Chondrocyte (in vitro differentiated cells): ENCODE measurements at regions not wholly inside any gene's neighbourhood (a gene's known extent, or its start where the extent isn't known, plus 50 kb on each side); places are given as distances from the start of the nearest gene placed in this dataset.

ENCODE experiments used
- DNase-seq: peaks from one replicate; pipeline ENCODE4 v3.0.0; 2021; ENCODE audit warnings: mixed read lengths, low spot score
- H3K27ac Mint-ChIP-seq: one replicate; pipeline ENCODE4 v1.8.0; 2021; ENCODE audit warnings: mild to moderate bottlenecking, moderate library complexity, mixed read lengths; ENCODE audit not compliant: unreplicated experiment
- H3K27me3 Mint-ChIP-seq: 2 replicates; pipeline ENCODE4 v1.8.0; 2021; ENCODE audit warnings: low read depth, mixed read lengths
- H3K36me3 Mint-ChIP-seq: 2 replicates; pipeline ENCODE4 v1.8.0; 2021; ENCODE audit warnings: low read depth, mixed read lengths
- H3K4me1 Mint-ChIP-seq: 2 replicates; pipeline ENCODE4 v1.8.0; 2021; ENCODE audit warnings: low read depth, mild to moderate bottlenecking, mixed read lengths
- H3K4me3 Mint-ChIP-seq: one replicate; pipeline ENCODE4 v1.8.0; 2021; ENCODE audit warnings: mild to moderate bottlenecking, moderate library complexity, mixed read lengths; ENCODE audit not compliant: unreplicated experiment
- H3K9me3 Mint-ChIP-seq: 2 replicates; pipeline ENCODE4 v1.8.0; 2021; ENCODE audit warnings: low read depth, mixed read lengths
- TF ChIP-seq, protein P1 (sequence below): fragments of 200-600 bp; sonication (generic); IDR thresholded peaks from 2 replicates; pipeline ENCODE4 v1.5.0; 2021; ENCODE audit warnings: antibody characterized with exemption, mild to moderate bottlenecking, moderate library complexity

DNA sequence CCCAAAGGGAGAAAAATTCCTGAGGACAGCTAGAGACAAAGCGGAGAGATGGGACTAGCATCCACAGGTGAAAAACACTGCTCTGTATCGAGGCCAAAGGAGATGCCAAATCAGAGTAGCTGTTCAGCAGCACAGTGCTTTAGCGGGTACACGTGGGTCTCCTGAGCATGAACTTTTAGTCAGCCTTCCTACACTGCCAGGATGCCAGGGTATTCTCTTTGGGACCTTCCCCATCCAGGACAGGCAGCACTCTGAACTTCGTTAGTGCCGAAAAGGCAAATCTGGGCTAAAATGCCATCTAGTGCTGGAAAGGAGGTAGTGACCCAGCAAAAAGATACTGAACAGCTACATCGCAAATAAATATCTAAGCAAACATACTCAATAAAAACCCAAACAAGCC, 64.9 kb downstream of the C6orf58 start:
- H3K27me3 Mint-ChIP-seq, result peaks cover 47% of the 10 kb centered on the region
- DNase-seq, result no peak
- H3K36me3 Mint-ChIP-seq, result peaks cover 4% of the 10 kb centered on the region
- TF ChIP-seq, protein P1, sequence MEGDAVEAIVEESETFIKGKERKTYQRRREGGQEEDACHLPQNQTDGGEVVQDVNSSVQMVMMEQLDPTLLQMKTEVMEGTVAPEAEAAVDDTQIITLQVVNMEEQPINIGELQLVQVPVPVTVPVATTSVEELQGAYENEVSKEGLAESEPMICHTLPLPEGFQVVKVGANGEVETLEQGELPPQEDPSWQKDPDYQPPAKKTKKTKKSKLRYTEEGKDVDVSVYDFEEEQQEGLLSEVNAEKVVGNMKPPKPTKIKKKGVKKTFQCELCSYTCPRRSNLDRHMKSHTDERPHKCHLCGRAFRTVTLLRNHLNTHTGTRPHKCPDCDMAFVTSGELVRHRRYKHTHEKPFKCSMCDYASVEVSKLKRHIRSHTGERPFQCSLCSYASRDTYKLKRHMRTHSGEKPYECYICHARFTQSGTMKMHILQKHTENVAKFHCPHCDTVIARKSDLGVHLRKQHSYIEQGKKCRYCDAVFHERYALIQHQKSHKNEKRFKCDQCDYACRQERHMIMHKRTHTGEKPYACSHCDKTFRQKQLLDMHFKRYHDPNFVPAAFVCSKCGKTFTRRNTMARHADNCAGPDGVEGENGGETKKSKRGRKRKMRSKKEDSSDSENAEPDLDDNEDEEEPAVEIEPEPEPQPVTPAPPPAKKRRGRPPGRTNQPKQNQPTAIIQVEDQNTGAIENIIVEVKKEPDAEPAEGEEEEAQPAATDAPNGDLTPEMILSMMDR, result peak; percentile 83
- no peaks in the 10 kb centered on the region for H3K4me1 Mint-ChIP-seq
- H3K9me3 Mint-ChIP-seq, result no peaks in the 10 kb centered on the region
- no peak overlapping the region for H3K27ac Mint-ChIP-seq
- no peak overlapping the region for H3K4me3 Mint-ChIP-seq
